HL-60 (cell line): ENCODE measurements at regions not wholly inside any gene's neighbourhood (a gene's known extent, or its start where the extent isn't known, plus 50 kb on each side); places are given as distances from the start of the nearest gene placed in this dataset.

ENCODE experiments used
- DNase-seq, 2 experiments: peaks; one replicate each; pipeline ENCODE4 v3.0.0-alpha.2; 2010 to 2020; ENCODE audit warnings: low read depth in 1 of 2, low spot score in 1 of 2
- H3K27ac ChIP-seq: fragments of 250-450 bp; sonication (Bioruptor Pico); replicated peaks from 2 replicates; pipeline ENCODE4 v1.5.1; 2020; ENCODE audit warnings: mild to moderate bottlenecking, moderate library complexity
- H3K27me3 ChIP-seq: fragments of 250-450 bp; sonication (Bioruptor Pico); 2 replicates; pipeline ENCODE4 v1.5.1; 2021; ENCODE audit warnings: mild to moderate bottlenecking, moderate library complexity; ENCODE audit not compliant: insufficient read depth, poor library complexity, severe bottlenecking
- H3K4me3 ChIP-seq: replicated peaks from 2 replicates; pipeline ENCODE4 v1.5.1; 2011; ENCODE audit warnings: mild to moderate bottlenecking, control low read depth, low read length; ENCODE audit not compliant: insufficient read depth
- GABPA ChIP-seq: IDR thresholded peaks from 2 replicates; pipeline ENCODE4 v1.6.1; 2012; ENCODE audit warnings: low read depth
- POLR2AphosphoS5 ChIP-seq: IDR thresholded peaks from 2 replicates; pipeline ENCODE4 v1.6.1; 2012; ENCODE audit warnings: low read depth
- SPI1 ChIP-seq: IDR thresholded peaks from 2 replicates; pipeline ENCODE4 v1.6.1; 2012; ENCODE audit warnings: low read depth, mild to moderate bottlenecking, borderline replicate concordance
- TF ChIP-seq, protein P1 (sequence below): IDR thresholded peaks from one replicate; pipeline ENCODE4 v1.5.1; 2011; ENCODE audit warnings: low read length, control low read depth, inconsistent platforms; ENCODE audit not compliant: insufficient read depth
- TF ChIP-seq, protein P2 (sequence below): IDR thresholded peaks from 2 replicates; pipeline ENCODE4 v1.6.1; 2012; ENCODE audit warnings: low read depth; ENCODE audit not compliant: insufficient replicate concordance

DNA sequence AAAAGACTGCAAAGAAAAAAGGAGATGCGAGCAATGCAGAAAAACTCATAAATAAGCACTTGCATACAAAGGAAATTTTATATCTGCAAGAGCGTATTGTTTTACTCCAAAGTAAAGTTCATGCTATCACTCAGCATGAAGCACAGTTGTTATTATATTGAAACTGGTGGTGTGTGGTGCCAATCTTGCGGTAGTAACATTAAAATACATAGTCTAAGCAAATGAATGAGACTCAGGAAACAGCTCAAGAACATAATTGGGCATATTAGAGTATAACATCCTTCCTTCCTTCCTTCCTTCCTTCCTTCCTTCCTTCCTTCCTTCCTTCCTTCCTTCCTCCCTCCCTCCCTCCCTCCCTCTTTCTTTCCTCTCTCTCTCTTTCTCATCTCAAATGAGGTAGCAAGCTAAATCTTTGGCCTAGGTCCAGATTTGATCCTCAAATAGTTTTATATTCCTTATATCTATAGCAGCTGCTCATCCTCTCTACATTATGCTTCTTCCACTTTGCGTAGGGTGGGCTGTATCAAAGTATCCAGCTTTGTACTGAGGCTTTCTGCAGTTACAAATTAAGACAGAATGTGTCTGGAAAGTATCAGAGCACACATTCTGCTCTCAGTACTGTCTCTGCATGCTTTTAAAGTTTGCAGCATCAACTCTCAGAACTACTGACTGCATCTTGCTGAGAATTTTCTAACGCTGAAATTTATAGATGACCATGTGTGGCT is 718.3 kb downstream of the RERGL start:
- Histone ChIP-seq H3K27me3 (no peaks in the 10 kb centered on the region), H3K27ac (no peak overlapping the region), H3K4me3 (no peak overlapping the region)
- no peak for DNase-seq
- TF ChIP-seq, protein P1, sequence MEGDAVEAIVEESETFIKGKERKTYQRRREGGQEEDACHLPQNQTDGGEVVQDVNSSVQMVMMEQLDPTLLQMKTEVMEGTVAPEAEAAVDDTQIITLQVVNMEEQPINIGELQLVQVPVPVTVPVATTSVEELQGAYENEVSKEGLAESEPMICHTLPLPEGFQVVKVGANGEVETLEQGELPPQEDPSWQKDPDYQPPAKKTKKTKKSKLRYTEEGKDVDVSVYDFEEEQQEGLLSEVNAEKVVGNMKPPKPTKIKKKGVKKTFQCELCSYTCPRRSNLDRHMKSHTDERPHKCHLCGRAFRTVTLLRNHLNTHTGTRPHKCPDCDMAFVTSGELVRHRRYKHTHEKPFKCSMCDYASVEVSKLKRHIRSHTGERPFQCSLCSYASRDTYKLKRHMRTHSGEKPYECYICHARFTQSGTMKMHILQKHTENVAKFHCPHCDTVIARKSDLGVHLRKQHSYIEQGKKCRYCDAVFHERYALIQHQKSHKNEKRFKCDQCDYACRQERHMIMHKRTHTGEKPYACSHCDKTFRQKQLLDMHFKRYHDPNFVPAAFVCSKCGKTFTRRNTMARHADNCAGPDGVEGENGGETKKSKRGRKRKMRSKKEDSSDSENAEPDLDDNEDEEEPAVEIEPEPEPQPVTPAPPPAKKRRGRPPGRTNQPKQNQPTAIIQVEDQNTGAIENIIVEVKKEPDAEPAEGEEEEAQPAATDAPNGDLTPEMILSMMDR, result no peak
- TF ChIP-seq SPI1, result no peak
- TF ChIP-seq GABPA, result no peak
- TF ChIP-seq, protein P2, sequence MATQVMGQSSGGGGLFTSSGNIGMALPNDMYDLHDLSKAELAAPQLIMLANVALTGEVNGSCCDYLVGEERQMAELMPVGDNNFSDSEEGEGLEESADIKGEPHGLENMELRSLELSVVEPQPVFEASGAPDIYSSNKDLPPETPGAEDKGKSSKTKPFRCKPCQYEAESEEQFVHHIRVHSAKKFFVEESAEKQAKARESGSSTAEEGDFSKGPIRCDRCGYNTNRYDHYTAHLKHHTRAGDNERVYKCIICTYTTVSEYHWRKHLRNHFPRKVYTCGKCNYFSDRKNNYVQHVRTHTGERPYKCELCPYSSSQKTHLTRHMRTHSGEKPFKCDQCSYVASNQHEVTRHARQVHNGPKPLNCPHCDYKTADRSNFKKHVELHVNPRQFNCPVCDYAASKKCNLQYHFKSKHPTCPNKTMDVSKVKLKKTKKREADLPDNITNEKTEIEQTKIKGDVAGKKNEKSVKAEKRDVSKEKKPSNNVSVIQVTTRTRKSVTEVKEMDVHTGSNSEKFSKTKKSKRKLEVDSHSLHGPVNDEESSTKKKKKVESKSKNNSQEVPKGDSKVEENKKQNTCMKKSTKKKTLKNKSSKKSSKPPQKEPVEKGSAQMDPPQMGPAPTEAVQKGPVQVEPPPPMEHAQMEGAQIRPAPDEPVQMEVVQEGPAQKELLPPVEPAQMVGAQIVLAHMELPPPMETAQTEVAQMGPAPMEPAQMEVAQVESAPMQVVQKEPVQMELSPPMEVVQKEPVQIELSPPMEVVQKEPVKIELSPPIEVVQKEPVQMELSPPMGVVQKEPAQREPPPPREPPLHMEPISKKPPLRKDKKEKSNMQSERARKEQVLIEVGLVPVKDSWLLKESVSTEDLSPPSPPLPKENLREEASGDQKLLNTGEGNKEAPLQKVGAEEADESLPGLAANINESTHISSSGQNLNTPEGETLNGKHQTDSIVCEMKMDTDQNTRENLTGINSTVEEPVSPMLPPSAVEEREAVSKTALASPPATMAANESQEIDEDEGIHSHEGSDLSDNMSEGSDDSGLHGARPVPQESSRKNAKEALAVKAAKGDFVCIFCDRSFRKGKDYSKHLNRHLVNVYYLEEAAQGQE, result no peak
- no peak for TF ChIP-seq POLR2AphosphoS5

DNA sequence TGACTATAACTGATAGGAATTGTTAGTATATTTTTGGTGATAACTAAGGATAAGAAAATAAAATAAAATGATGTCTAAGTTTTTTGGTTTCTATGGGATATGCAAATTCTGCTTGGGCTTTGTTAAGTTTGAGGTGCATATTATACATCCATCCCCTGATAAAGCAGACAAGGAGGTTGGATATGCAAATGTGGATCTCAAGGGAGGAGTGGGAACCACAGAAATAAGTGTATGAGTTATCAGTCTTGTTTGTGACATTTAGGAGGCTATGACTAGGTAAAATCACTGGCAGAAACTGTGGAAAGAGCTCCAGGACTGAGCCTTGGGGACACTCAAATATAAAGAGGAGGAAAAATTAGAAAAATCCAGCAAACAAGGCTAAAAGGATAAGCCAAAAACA is 719.4 kb downstream of the RERGL start:
- TF ChIP-seq, protein P2, result no peak
- TF ChIP-seq SPI1 (no peak), GABPA (no peak), POLR2AphosphoS5 (no peak)
- TF ChIP-seq, protein P1, result no peak
- Histone ChIP-seq H3K27ac (no peak overlapping the region), H3K4me3 (no peak overlapping the region), H3K27me3 (no peaks in the 10 kb centered on the region)
- no peak for DNase-seq

DNA sequence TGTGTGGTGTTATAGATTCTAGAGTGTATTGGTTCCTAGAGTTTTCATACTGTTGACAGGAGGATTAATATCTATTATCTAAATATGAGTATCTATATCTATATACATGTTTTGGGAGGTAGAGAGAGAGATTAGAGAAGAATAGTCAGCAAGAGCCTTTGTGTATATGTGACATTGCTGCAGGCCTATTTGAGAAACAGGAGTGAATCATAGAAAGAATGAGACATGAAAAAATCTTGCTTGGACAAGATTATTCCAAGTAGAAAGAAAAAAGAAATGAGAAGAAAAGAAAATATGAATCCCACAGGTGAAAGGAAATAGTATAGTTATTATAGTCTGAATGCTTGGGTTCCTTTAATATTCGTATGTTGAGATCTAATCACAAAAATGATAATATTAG is 720.4 kb downstream of the RERGL start:
- TF ChIP-seq, protein P1, result no peak
- no peak for TF ChIP-seq POLR2AphosphoS5
- no peak for TF ChIP-seq GABPA
- no peak for TF ChIP-seq SPI1
- no peak overlapping the region for H3K4me3 ChIP-seq
- H3K27ac ChIP-seq, result no peak overlapping the region
- no peaks in the 10 kb centered on the region for H3K27me3 ChIP-seq
- DNase-seq, result no peak

DNA sequence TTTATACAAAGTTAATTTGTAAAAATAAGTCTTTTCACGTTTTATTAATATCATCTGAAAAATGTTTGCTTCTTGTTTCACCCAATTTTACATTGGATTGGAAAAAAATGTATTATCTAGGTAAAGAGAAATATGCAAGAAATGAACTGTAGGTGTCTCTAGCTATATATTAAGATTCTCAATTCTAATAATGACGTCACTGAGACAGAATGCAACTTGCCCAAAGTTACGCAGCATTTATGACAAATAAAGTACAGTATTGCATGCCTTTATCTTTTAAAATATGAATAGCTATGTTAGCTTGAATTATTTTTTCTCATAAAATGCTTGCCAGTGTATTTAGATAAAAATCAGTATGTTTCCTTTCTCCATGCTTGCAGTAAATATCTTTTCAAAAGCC is 728.8 kb downstream of the RERGL start:
- no peak overlapping the region for H3K27ac ChIP-seq
- no peak for DNase-seq
- TF ChIP-seq, protein P2, result no peak
- no peak for TF ChIP-seq POLR2AphosphoS5
- TF ChIP-seq, protein P1, result no peak
- TF ChIP-seq GABPA, result no peak
- no peak for TF ChIP-seq SPI1
- no peaks in the 10 kb centered on the region for H3K27me3 ChIP-seq
- H3K4me3 ChIP-seq, result no peak overlapping the region
